SK-N-SH (cell line): ENCODE measurements at regions not wholly inside any gene's neighbourhood (a gene's known extent, or its start where the extent isn't known, plus 50 kb on each side); places are given as distances from the start of the nearest gene placed in this dataset.

ENCODE experiments used
- CTCF ChIP-seq: fragments of 200-600 bp; sonication (generic); IDR thresholded peaks from 2 replicates; pipeline ENCODE4 v1.6.1; 2017; ENCODE audit warnings: antibody characterized with exemption, mild to moderate bottlenecking, moderate library complexity
- FOSL2 ChIP-seq: IDR thresholded peaks from 2 replicates; pipeline ENCODE4 v1.4.0; 2012; ENCODE audit warnings: low read depth, mild to moderate bottlenecking, moderate library complexity, borderline replicate concordance
- FOXM1 ChIP-seq: IDR thresholded peaks from 2 replicates; pipeline ENCODE4 v1.4.0; 2012; ENCODE audit warnings: low read depth, mild to moderate bottlenecking
- IRF3 ChIP-seq: fragments of 150-350 bp; IDR thresholded peaks from 2 replicates; pipeline ENCODE4 v1.6.1; 2016; ENCODE audit warnings: mild to moderate bottlenecking, low read depth, low read length
- JUND ChIP-seq: IDR thresholded peaks from 2 replicates; pipeline ENCODE4 v1.4.0; 2012
- MAX ChIP-seq: IDR thresholded peaks from 2 replicates; pipeline ENCODE4 v1.4.0; 2012; ENCODE audit warnings: low read depth
- POLR2AphosphoS5 ChIP-seq: IDR thresholded peaks from 2 replicates; pipeline ENCODE4 v1.6.1; 2012; ENCODE audit warnings: low read depth, low read length
- RAD21 ChIP-seq: IDR thresholded peaks from 2 replicates; pipeline ENCODE4 v1.6.1; 2012; ENCODE audit warnings: mild to moderate bottlenecking, low read length
- RFX5 ChIP-seq: IDR thresholded peaks from 2 replicates; pipeline ENCODE4 v1.6.1; 2012; ENCODE audit warnings: mild to moderate bottlenecking, improper control_type of control experiment, low read length
- SMC3 ChIP-seq: IDR thresholded peaks from 2 replicates; pipeline ENCODE4 v1.6.1; 2012; ENCODE audit warnings: low read depth, low read length, improper control_type of control experiment
- TEAD4 ChIP-seq: IDR thresholded peaks from 2 replicates; pipeline ENCODE4 v1.4.0; 2012; ENCODE audit warnings: mild to moderate bottlenecking, borderline replicate concordance; ENCODE audit not compliant: insufficient read depth
- YY1 ChIP-seq: IDR thresholded peaks from 2 replicates; pipeline ENCODE4 v1.4.0; 2012; ENCODE audit warnings: low read depth, mild to moderate bottlenecking
- ZBTB33 ChIP-seq: IDR thresholded peaks from 2 replicates; pipeline ENCODE4 v1.4.0; 2012; ENCODE audit warnings: low read depth, borderline replicate concordance
- TF ChIP-seq, protein P1 (sequence below): fragments of 150-350 bp; IDR thresholded peaks from 2 replicates; pipeline ENCODE4 v1.6.1; 2017; ENCODE audit warnings: antibody characterized with exemption, low read length, low read depth, borderline replicate concordance

GRCh38 chr18:60656553-60656952 is 284.0 kb upstream of the MC4R start:
- TF ChIP-seq CTCF (no peak), RAD21 (no peak), MAX (no peak), SMC3 (no peak), ZBTB33 (no peak), POLR2AphosphoS5 (no peak), TEAD4 (no peak), FOSL2 (no peak), IRF3 (no peak), YY1 (no peak), JUND (no peak), RFX5 (no peak), FOXM1 (no peak)
- TF ChIP-seq, protein P1, sequence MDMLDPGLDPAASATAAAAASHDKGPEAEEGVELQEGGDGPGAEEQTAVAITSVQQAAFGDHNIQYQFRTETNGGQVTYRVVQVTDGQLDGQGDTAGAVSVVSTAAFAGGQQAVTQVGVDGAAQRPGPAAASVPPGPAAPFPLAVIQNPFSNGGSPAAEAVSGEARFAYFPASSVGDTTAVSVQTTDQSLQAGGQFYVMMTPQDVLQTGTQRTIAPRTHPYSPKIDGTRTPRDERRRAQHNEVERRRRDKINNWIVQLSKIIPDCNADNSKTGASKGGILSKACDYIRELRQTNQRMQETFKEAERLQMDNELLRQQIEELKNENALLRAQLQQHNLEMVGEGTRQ = no peak
